ENCODE measurements at regions not wholly inside any gene's neighbourhood (a gene's known extent, or its start where the extent isn't known, plus 50 kb on each side); places are given as distances from the start of the nearest gene placed in this dataset.
A peak's percentile ranks its signal among the peaks of the same experiment; 100 is the strongest.

GRCh38 chr6:137705160-137706082, 161.6 kb upstream of the TNFAIP3 start:
- Histone ChIP-seq H4K91ac (ENCODE audit: insufficient read length, low read depth, low read length) (no peak overlapping the region), H3K14ac (ENCODE audit: insufficient read depth, low read length) (no peak overlapping the region), H3K23me2 (ENCODE audit: insufficient read length, low read depth, low read length, poor library complexity, severe bottlenecking) (no peaks in the 10 kb centered on the region), H3K56ac (ENCODE audit: insufficient read length, low read depth, low read length) (no peak overlapping the region), H3K9ac (ENCODE audit: extremely low read depth, insufficient read length, low read length) (no peak overlapping the region), H2BK20ac (ENCODE audit: low read depth, low read length, poor library complexity, severe bottlenecking) (no peak overlapping the region), H4K20me1 (ENCODE audit: control insufficient read depth, insufficient read depth, insufficient read length) (no peaks in the 10 kb centered on the region), H3K79me2 (ENCODE audit: insufficient read depth, low read length) (no peaks in the 10 kb centered on the region; the same call in 1 of the 2 replicates), H3K18ac (ENCODE audit: insufficient read length, low read depth, low read length) (no peak overlapping the region), H3K9me3 (ENCODE audit: control insufficient read depth, low read depth, low read length) (no peaks in the 10 kb centered on the region), H2AK5ac (ENCODE audit: insufficient read length, low read length) (no peak overlapping the region), H3T11ph (ENCODE audit: low read length) (no peak overlapping the region), H2BK15ac (ENCODE audit: low read depth, low read length) (no peak overlapping the region), H3K27ac (ENCODE audit: insufficient read length, low read depth, low read length) (no peak overlapping the region), H3K4me2 (ENCODE audit: insufficient read depth, insufficient read length, low read length) (no peak overlapping the region), H3K23ac (ENCODE audit: insufficient read length, low read depth, low read length) (no peak overlapping the region), H2BK12ac (ENCODE audit: insufficient read length, low read depth, low read length) (no peak overlapping the region), H3K79me1 (ENCODE audit: insufficient read depth, low read depth, low read length, poor library complexity, severe bottlenecking) (no peaks in the 10 kb centered on the region), H2BK120ac (ENCODE audit: low read depth, low read length, poor library complexity, severe bottlenecking) (no peak overlapping the region), H4K5ac (ENCODE audit: insufficient read length, low read depth, low read length) (no peak overlapping the region), H3K27me3 (ENCODE audit: insufficient read depth, low read length) (no peaks in the 10 kb centered on the region), H2AFZ (ENCODE audit: low read length) (no peak overlapping the region), H4K8ac (replicated peaks; ENCODE audit: insufficient read length, low read depth, low read length) (no peak overlapping the region), H3K4ac (ENCODE audit: low read depth, low read length) (no peak overlapping the region), H3K4me1 (ENCODE audit: insufficient read depth, low read length) (no peaks in the 10 kb centered on the region), H2BK5ac (ENCODE audit: insufficient read length, low read length) (no peak overlapping the region)
- WGBS (ENCODE audit: extremely low coverage, insufficient read length, low lambda C conversion rate), result no CpG with 5 or more reads among the region's 11 CpGs
- peak; percentile 45 for DNase-seq
- TF ChIP-seq, protein P1, sequence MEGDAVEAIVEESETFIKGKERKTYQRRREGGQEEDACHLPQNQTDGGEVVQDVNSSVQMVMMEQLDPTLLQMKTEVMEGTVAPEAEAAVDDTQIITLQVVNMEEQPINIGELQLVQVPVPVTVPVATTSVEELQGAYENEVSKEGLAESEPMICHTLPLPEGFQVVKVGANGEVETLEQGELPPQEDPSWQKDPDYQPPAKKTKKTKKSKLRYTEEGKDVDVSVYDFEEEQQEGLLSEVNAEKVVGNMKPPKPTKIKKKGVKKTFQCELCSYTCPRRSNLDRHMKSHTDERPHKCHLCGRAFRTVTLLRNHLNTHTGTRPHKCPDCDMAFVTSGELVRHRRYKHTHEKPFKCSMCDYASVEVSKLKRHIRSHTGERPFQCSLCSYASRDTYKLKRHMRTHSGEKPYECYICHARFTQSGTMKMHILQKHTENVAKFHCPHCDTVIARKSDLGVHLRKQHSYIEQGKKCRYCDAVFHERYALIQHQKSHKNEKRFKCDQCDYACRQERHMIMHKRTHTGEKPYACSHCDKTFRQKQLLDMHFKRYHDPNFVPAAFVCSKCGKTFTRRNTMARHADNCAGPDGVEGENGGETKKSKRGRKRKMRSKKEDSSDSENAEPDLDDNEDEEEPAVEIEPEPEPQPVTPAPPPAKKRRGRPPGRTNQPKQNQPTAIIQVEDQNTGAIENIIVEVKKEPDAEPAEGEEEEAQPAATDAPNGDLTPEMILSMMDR (conservative IDR thresholded peaks at IDR 0.05), result peak; percentile 87
- Mint-ChIP-seq H3K9me3 (no peaks in the 10 kb centered on the region; a peak in 1 of 5 replicates), H3K27me3 (ENCODE audit: low read depth) (peaks cover 8% of the 10 kb centered on the region; the same call in 1 of the 2 replicates), H3K4me3 (no peak overlapping the region), H3K27ac (no peak overlapping the region; a peak in 1 of 7 replicates), H3K4me1 (peaks cover 5% of the 10 kb centered on the region in 2 experiments; a peak in 3 of 4 replicates), H3K36me3 (ENCODE audit: insufficient read depth in 1 of 3, low read depth in 3 of 3) (no peaks in the 10 kb centered on the region)

Measured in H9 (cell line).